ENCODE measurements at regions not wholly inside any gene's neighbourhood (a gene's known extent, or its start where the extent isn't known, plus 50 kb on each side); places are given as distances from the start of the nearest gene placed in this dataset.
"Not testable (repeated sequence)": the region's sequence is repeated elsewhere in the genome, so short reads cannot be mapped to it uniquely, and the experiment has no call there.

GRCh38 chr10:22779331-22780019, 65.1 kb upstream of the PIP4K2A start:
- Mint-ChIP-seq H3K4me3 (no peak overlapping the region), H3K27ac (no peak overlapping the region)
- no peak for DNase-seq (ENCODE audit: low spot score in 2 of 2, unreplicated experiment in 2 of 2)

GRCh38 chr10:22774102-22774501, 59.7 kb upstream of the PIP4K2A start:
- peaks cover 12% of the 10 kb centered on the region for H3K9me3 Mint-ChIP-seq
- no peak for TF ChIP-seq CTCF (IDR thresholded peaks at IDR 0.05; ENCODE audit: unreplicated experiment)
- H3K36me3 Mint-ChIP-seq = peaks cover 5% of the 10 kb centered on the region

More at GRCh38 chr10:22779331-22780019, 65.1 kb upstream of the PIP4K2A start:
- Mint-ChIP-seq H3K4me1 (peaks cover 12% of the 10 kb centered on the region), H3K9me3 (peaks cover 8% of the 10 kb centered on the region), H3K27me3 (ENCODE audit: low read depth) (no peaks in the 10 kb centered on the region), H3K36me3 (peaks cover 3% of the 10 kb centered on the region)
- no peak for TF ChIP-seq CTCF (IDR thresholded peaks at IDR 0.05; ENCODE audit: unreplicated experiment)

GRCh38 chr10:22771631-22772030, 57.3 kb upstream of the PIP4K2A start:
- H3K27me3 Mint-ChIP-seq (ENCODE audit: low read depth); H3K4me3 Mint-ChIP-seq; H3K4me1 Mint-ChIP-seq: not testable (repeated sequence)

More at GRCh38 chr10:22774102-22774501, 59.7 kb upstream of the PIP4K2A start:
- no peaks in the 10 kb centered on the region for H3K27me3 Mint-ChIP-seq (ENCODE audit: low read depth)
- no peak overlapping the region for H3K4me3 Mint-ChIP-seq
- no peak for DNase-seq (ENCODE audit: low spot score in 2 of 2, unreplicated experiment in 2 of 2)
- peaks cover 5% of the 10 kb centered on the region for H3K4me1 Mint-ChIP-seq
- no peak overlapping the region for H3K27ac Mint-ChIP-seq

GRCh38 chr10:22770270-22770669, 55.9 kb upstream of the PIP4K2A start:
- Mint-ChIP-seq H3K4me3 (no peak overlapping the region), H3K27me3 (ENCODE audit: low read depth) (no peaks in the 10 kb centered on the region), H3K27ac (no peak overlapping the region), H3K9me3 (peaks cover 11% of the 10 kb centered on the region), H3K36me3 (peaks cover 2% of the 10 kb centered on the region), H3K4me1 (peaks cover 2% of the 10 kb centered on the region)
- TF ChIP-seq CTCF (IDR thresholded peaks at IDR 0.05; ENCODE audit: unreplicated experiment) = no peak
- DNase-seq (ENCODE audit: low spot score in 2 of 2, unreplicated experiment in 2 of 2) = no peak

More at GRCh38 chr10:22771631-22772030, 57.3 kb upstream of the PIP4K2A start:
- not testable (repeated sequence) for H3K27ac Mint-ChIP-seq; H3K36me3 Mint-ChIP-seq; DNase-seq (ENCODE audit: low spot score in 2 of 2, unreplicated experiment in 2 of 2)
- peaks cover 13% of the 10 kb centered on the region for H3K9me3 Mint-ChIP-seq

GRCh38 chr10:22767859-22768258, 53.5 kb upstream of the PIP4K2A start:
- peaks cover 2% of the 10 kb centered on the region for H3K36me3 Mint-ChIP-seq
- H3K27ac Mint-ChIP-seq = no peak overlapping the region
- peaks cover 11% of the 10 kb centered on the region for H3K9me3 Mint-ChIP-seq
- no peak overlapping the region for H3K4me3 Mint-ChIP-seq
- peaks cover 2% of the 10 kb centered on the region for H3K4me1 Mint-ChIP-seq
- H3K27me3 Mint-ChIP-seq (ENCODE audit: low read depth) = no peaks in the 10 kb centered on the region
- no peak for DNase-seq (ENCODE audit: low spot score in 2 of 2, unreplicated experiment in 2 of 2)
- no peak for TF ChIP-seq CTCF (IDR thresholded peaks at IDR 0.05; ENCODE audit: unreplicated experiment)

GRCh38 chr10:22766693-22767092, 52.3 kb upstream of the PIP4K2A start:
- Mint-ChIP-seq H3K4me3 (no peak overlapping the region), H3K27me3 (ENCODE audit: low read depth) (no peaks in the 10 kb centered on the region), H3K27ac (no peak overlapping the region), H3K36me3 (peaks cover 2% of the 10 kb centered on the region), H3K9me3 (peaks cover 11% of the 10 kb centered on the region), H3K4me1 (peaks cover 2% of the 10 kb centered on the region)
- no peak for DNase-seq (ENCODE audit: low spot score in 2 of 2, unreplicated experiment in 2 of 2)
- TF ChIP-seq CTCF (IDR thresholded peaks at IDR 0.05; ENCODE audit: unreplicated experiment) = no peak

All from mesothelial cell of epicardium (in vitro differentiated cells).